ENCODE measurements at regions not wholly inside any gene's neighbourhood (a gene's known extent, or its start where the extent isn't known, plus 50 kb on each side); places are given as distances from the start of the nearest gene placed in this dataset.
A peak's percentile ranks its signal among the peaks of the same experiment; 100 is the strongest.

DNA sequence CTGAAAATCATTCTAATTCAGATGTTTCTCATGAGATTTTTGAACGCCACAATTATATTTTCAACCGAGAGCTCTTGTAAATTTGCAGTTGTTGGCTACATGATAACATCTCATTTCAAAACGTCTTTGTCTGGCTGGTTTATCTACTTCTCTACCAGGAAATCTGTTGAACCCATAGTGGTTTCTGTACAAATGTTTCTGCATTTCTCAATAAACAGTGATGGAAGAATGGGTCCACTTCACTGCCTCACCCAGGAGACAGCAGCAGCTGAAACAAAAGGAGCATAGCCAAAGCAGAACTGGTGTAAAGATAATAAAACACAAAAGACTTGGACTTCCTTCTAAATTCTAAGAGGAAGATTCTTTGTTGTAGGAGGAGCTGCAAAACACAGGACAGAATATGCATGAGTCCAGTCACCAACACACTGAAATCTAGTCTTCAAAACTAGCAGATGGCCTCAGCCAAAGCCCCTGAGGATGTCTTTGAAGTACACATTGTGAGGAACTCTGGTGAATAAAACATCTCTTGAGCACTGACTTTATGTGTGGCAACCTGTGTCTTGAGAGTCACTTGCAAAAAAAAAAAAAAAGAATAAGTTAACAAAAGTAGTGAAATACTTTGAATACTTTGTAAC, 68.6 kb upstream of the FGF14 start:
- H3K9me3 Mint-ChIP-seq: peaks cover 0 to 3% of the 10 kb centered on the region in 2 donors
- DNase-seq: no peak

DNA sequence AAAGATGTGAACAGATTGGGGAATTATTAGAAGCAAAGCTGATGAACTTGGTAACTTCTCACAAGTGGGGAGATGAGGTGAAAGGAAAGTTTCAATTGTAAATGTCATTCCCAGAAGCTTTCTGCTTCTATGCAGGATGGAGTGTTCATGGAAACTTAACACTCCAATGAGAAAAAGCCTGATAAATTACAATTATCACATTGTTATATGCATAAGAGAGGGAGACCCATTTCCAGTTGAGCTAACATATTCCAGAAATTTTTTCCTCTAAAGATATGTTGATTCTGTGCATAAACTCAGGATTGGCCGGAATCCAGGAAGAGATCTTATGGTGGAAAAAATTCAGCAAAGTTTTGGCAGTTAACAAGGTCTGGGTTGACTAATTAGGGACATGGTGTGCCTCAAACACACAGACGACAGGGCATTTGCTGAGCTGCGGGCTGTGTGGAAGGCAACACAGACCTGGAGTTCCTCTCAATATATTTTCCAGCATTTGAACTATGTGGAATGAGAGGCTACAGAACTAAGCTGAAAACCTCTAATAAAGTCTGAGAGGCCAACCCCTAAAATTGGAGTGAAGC, 64.9 kb upstream of the FGF14 start:
- no peak overlapping the region for H3K27ac Mint-ChIP-seq

More for the DNA sequence above, 68.6 kb upstream of the FGF14 start:
- H3K27me3 ChIP-seq (ENCODE audit: control insufficient read depth, insufficient read depth, low read length): no peaks in the 10 kb centered on the region
- H3K27me3 Mint-ChIP-seq (ENCODE audit: low read depth in 2 of 2): peaks cover 0 to 7% of the 10 kb centered on the region in 2 donors
- H3K36me3 ChIP-seq (ENCODE audit: control insufficient read depth, insufficient read depth, low read length): no peaks in the 10 kb centered on the region
- no peak overlapping the region for H3K27ac ChIP-seq (ENCODE audit: low read length)
- H3K4me1 Mint-ChIP-seq: no peaks in the 10 kb centered on the region
- intact Hi-C loops (cut with micrococcal nuclease): no loop called here
- H3K4me1 ChIP-seq (ENCODE audit: control insufficient read depth, insufficient read depth, low read length): no peaks in the 10 kb centered on the region
- peak in 1 of 3 donors; percentile 62 for ATAC-seq
- H3K27ac Mint-ChIP-seq: no peak overlapping the region
- WGBS (ENCODE audit: insufficient coverage): 20% methylated on average over 3 of the region's 3 CpGs
- H3K4me3 Mint-ChIP-seq: no peak overlapping the region
- H3K4me3 ChIP-seq (ENCODE audit: low read length): no peak overlapping the region
- TF ChIP-seq, protein P1, sequence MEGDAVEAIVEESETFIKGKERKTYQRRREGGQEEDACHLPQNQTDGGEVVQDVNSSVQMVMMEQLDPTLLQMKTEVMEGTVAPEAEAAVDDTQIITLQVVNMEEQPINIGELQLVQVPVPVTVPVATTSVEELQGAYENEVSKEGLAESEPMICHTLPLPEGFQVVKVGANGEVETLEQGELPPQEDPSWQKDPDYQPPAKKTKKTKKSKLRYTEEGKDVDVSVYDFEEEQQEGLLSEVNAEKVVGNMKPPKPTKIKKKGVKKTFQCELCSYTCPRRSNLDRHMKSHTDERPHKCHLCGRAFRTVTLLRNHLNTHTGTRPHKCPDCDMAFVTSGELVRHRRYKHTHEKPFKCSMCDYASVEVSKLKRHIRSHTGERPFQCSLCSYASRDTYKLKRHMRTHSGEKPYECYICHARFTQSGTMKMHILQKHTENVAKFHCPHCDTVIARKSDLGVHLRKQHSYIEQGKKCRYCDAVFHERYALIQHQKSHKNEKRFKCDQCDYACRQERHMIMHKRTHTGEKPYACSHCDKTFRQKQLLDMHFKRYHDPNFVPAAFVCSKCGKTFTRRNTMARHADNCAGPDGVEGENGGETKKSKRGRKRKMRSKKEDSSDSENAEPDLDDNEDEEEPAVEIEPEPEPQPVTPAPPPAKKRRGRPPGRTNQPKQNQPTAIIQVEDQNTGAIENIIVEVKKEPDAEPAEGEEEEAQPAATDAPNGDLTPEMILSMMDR (IDR thresholded peaks at IDR 0.05): no peak
- no peaks in the 10 kb centered on the region for H3K9me3 ChIP-seq (ENCODE audit: control insufficient read depth, insufficient read depth, low read length)
- H3K36me3 Mint-ChIP-seq: no peaks in the 10 kb centered on the region

DNA sequence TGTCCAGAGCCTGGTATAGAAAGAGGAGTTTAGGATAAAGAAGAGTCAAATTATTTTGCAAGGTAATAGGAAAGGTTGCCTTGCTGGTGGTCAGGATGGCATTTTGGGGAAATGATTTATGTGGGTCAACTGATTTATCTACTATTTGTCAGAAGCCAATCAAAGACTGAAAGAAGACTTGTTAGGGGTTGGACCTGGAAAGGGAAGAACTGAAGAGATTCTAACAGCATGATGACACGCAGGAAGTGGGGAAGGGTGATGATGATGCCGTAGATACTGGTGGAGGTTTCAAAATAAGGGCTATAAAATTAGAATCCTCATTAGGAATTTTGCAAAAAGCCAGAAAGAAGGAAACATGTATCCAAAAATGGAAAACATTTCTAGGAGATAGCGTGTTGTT, 60.7 kb upstream of the FGF14 start:
- TF ChIP-seq, protein P1 (IDR thresholded peaks at IDR 0.05): no peak
- intact Hi-C loops (cut with micrococcal nuclease): no loop called here
- Mint-ChIP-seq H3K4me3 (no peak overlapping the region), H3K36me3 (no peaks in the 10 kb centered on the region), H3K27me3 (ENCODE audit: low read depth in 2 of 2) (peaks cover 0 to 3% of the 10 kb centered on the region in 2 donors), H3K27ac (no peak overlapping the region), H3K4me1 (peaks cover 0 to 1% of the 10 kb centered on the region in 2 donors), H3K9me3 (no peaks in the 10 kb centered on the region)
- H3K36me3 ChIP-seq (ENCODE audit: control insufficient read depth, insufficient read depth, low read length): no peaks in the 10 kb centered on the region
- H3K9me3 ChIP-seq (ENCODE audit: control insufficient read depth, insufficient read depth, low read length): no peaks in the 10 kb centered on the region
- DNase-seq (no peak), ATAC-seq (peak in 1 of 3 donors; percentile 53)
- H3K27me3 ChIP-seq (ENCODE audit: control insufficient read depth, insufficient read depth, low read length): no peaks in the 10 kb centered on the region
- no peaks in the 10 kb centered on the region for H3K4me1 ChIP-seq (ENCODE audit: control insufficient read depth, insufficient read depth, low read length)
- H3K27ac ChIP-seq (ENCODE audit: low read length): no peak overlapping the region
- H3K4me3 ChIP-seq (ENCODE audit: low read length): no peak overlapping the region
- 78% methylated on average over 3 of the region's 3 CpGs for WGBS (ENCODE audit: insufficient coverage)

More for the DNA sequence above, 64.9 kb upstream of the FGF14 start:
- 87% methylated on average over 3 of the region's 3 CpGs for WGBS (ENCODE audit: insufficient coverage)
- Histone ChIP-seq H3K27me3 (ENCODE audit: control insufficient read depth, insufficient read depth, low read length) (no peaks in the 10 kb centered on the region), H3K4me3 (ENCODE audit: low read length) (no peak overlapping the region), H3K27ac (ENCODE audit: low read length) (no peak overlapping the region), H3K36me3 (ENCODE audit: control insufficient read depth, insufficient read depth, low read length) (no peaks in the 10 kb centered on the region), H3K4me1 (ENCODE audit: control insufficient read depth, insufficient read depth, low read length) (no peaks in the 10 kb centered on the region), H3K9me3 (ENCODE audit: control insufficient read depth, insufficient read depth, low read length) (no peaks in the 10 kb centered on the region)
- TF ChIP-seq, protein P1 (IDR thresholded peaks at IDR 0.05): no peak
- Mint-ChIP-seq H3K4me1 (no peaks in the 10 kb centered on the region), H3K27me3 (ENCODE audit: low read depth in 2 of 2) (peaks cover 0 to 3% of the 10 kb centered on the region in 2 donors), H3K4me3 (no peak overlapping the region), H3K9me3 (no peaks in the 10 kb centered on the region), H3K36me3 (no peaks in the 10 kb centered on the region)
- intact Hi-C loops (cut with micrococcal nuclease): no loop called here
- no peak for ATAC-seq
- DNase-seq: no peak
